ENCODE measurements at regions not wholly inside any gene's neighbourhood (a gene's known extent, or its start where the extent isn't known, plus 50 kb on each side); places are given as distances from the start of the nearest gene placed in this dataset.

GRCh38 chr2:236698016-236698627, 128.5 kb downstream of the ACKR3 start:
- DNase-seq (ENCODE audit: insufficient read length, low spot score): no peak
- no peak for FAIRE-seq

DNA sequence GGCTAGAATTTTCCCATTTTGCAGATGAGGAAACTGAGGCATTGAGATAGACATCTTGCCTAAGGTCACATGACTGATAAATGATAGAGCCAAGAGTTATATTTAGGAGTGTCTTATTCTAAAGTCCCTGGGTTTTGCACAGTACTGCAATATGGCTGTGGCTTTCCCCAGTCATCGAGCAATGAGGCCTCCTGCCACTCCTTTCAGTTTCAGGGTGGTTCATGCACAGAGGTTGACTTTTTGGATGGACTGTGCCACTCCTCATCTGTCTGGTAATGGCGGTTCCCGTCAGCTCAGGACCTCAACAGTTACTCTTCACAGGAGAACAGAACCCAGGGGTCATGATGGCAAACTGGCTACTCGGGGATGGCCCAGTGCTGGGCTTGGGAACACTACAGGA, 131.1 kb downstream of the ACKR3 start:
- DNase-seq (ENCODE audit: insufficient read length, low spot score): no peak
- no peak for FAIRE-seq
- no peak for TF ChIP-seq POLR2A (IDR thresholded peaks at IDR 0.05; ENCODE audit: low read depth, low read length)

More at GRCh38 chr2:236698016-236698627, 128.5 kb downstream of the ACKR3 start:
- no peak for TF ChIP-seq POLR2A (IDR thresholded peaks at IDR 0.05; ENCODE audit: low read depth, low read length)

- DNase-seq (ENCODE audit: insufficient read length, low spot score): no peak
- no peak for TF ChIP-seq POLR2A (IDR thresholded peaks at IDR 0.05; ENCODE audit: low read depth, low read length)
- FAIRE-seq: no peak
Measured at GRCh38 chr2:236702657-236703372, 133.2 kb downstream of the ACKR3 start.

DNA sequence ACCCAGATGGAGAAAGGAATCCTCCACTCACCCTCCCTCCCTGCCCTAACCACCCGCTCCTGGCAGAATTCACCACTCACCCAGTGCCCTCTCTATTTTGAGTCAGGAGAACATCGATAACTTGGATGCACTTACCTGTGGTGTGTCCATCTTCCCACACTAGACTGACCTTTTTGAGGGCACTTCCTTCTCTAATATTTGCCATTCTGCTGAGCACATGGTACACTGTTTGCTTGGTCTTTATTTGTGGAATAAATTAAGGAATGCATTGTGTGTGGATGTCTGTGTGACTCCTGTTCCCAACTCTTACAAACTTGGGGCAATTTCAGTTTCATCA, 133.7 kb downstream of the ACKR3 start:
- no peak for TF ChIP-seq POLR2A (IDR thresholded peaks at IDR 0.05; ENCODE audit: low read depth, low read length)
- FAIRE-seq: no peak

GRCh38 chr2:236703906-236704305, 134.3 kb downstream of the ACKR3 start:
- no peak for DNase-seq (ENCODE audit: insufficient read length, low spot score)
- no peak for FAIRE-seq
- TF ChIP-seq POLR2A (IDR thresholded peaks at IDR 0.05; ENCODE audit: low read depth, low read length): no peak

More for the DNA sequence above, 133.7 kb downstream of the ACKR3 start:
- DNase-seq (ENCODE audit: insufficient read length, low spot score): no peak

DNA sequence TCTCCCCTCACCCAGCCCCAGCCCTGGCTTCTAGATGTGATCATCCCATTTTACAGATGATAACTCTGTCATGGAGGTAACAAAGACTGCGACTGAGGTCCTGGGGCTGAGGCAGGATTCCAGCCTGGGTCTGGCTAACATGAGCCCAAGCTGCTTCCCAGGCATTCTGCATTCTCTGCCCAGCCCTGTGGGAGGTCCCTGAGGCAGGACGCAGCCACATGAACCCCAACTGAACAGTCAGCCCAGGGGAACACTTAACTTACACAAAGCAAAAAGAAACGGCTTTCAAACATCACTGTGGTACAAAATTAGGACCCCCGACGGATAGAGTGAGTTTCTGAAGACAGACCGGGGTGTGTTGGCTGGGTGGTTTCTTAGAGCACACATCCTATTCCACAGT, 135.3 kb downstream of the ACKR3 start:
- FAIRE-seq: no peak
- no peak for TF ChIP-seq POLR2A (IDR thresholded peaks at IDR 0.05; ENCODE audit: low read depth, low read length)

DNA sequence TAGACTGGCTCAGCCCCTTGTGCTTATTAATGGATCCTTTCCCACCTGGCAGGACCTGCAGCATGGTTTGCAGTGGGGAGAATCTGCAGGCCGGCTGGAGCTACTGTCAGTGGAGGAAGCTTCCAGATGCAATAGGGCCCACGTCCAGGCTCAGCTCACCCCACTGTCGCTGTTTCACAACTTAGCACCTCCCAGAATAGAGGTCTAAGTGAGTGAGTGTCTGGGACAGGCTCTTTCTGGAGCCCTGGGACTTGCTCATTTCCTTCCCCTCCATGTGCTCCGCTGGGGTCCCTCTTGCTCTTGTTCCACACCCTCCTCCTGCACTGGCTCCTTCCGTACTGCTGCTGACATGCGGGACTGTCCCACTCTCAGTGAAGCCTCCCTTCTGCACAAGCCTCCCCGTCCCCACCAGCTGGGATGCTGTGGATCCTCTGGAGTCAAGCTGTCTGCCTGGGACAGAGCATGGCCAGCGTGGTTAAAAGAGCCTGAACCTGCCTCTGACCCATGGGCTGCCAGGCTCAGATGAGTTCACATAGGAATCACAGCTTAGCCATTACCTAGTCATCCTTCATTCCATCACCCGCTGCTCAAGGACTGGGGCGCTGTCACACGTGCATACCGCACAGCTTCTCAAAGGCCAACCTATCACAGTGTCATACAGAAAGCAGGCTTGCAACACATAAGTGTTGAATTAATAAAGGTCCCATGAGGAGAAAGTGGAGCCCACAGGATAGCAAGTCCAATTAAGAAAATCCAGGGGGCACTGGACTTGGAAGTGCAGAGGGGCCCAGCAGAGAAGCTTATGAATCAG, 135.9 kb downstream of the ACKR3 start:
- FAIRE-seq (no peak), DNase-seq (ENCODE audit: insufficient read length, low spot score) (no peak)
- TF ChIP-seq POLR2A (IDR thresholded peaks at IDR 0.05; ENCODE audit: low read depth, low read length): no peak

More for the DNA sequence above, 135.3 kb downstream of the ACKR3 start:
- DNase-seq (ENCODE audit: insufficient read length, low spot score): no peak

DNA sequence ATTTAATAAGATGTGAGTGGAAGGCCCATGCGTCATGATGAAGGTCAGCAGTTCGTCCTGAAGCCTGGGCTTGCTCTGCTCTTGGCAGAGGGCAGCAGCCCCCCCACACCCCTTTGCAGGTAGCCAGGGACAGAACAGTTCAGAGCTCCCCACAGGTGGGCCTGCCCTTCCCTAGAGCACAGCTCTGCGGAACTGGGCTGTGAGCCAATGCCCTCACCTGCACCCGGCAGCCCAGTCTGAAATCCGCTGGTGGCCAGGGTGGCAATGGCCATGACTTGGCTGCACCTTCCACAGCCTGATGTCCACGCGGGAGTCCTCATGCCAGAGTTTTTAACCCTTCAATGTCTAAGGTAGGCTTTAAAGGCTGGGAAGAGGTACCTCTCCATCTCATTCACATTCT, 136.7 kb downstream of the ACKR3 start:
- DNase-seq (ENCODE audit: insufficient read length, low spot score): no peak
- TF ChIP-seq POLR2A (IDR thresholded peaks at IDR 0.05; ENCODE audit: low read depth, low read length): no peak
- FAIRE-seq: no peak

DNA sequence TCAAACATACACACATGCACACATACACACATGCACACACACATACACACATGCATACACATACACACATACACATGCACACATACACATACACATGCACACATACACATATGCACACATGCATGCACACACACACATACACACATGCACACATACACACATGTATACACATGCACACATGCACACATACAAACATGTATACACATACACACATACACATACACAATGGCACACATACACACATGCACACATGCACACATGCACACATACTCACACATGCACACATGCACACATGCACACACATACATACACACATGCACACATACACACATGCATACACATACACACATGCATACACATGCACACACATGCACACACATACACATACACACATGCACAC, 137.2 kb downstream of the ACKR3 start:
- no peak for TF ChIP-seq POLR2A (IDR thresholded peaks at IDR 0.05; ENCODE audit: low read depth, low read length)
- DNase-seq (ENCODE audit: insufficient read length, low spot score) (no peak), FAIRE-seq (no peak)

DNA sequence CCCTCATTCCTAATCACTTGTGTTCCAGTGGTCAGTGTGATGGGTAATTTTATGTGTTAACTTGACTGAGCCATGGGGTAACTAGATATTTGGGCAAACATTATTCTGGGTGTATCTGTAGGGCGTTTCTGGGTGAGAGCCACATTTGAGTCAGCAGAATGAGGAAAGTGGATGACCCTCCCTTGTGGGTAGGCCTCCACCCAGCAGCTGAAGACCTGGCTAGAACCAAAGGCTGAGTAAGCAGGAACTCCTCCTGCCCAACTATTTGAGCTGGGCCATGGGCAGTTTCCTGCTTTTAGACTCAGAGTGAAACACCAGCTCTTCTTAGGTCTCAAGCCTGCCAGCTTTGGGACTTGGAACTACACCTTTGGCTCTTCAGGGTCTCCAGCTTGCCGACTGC, 141.8 kb downstream of the ACKR3 start:
- no peak for TF ChIP-seq POLR2A (IDR thresholded peaks at IDR 0.05; ENCODE audit: low read depth, low read length)
- FAIRE-seq (no peak), DNase-seq (ENCODE audit: insufficient read length, low spot score) (peak; percentile 65)

DNA sequence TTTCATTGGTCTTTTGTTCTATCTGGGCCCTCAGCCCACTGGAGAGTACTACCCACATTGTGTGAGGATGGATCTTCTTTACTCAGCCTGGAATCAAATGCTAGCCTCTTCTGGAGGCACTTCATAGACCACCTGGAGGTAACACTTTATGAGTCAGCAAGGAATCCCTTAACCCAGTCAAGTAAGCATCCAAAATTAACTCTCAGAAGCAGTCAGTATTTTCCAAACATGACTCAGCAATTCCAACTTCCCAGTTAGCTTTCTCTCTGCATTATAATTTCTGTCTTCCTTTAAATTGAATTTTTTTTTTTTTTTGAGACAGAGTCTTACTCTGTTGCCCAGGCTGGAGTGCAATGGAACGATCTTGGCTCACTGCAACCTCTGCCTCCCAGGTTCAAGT, 142.7 kb downstream of the ACKR3 start:
- DNase-seq (ENCODE audit: insufficient read length, low spot score) (no peak), FAIRE-seq (no peak)
- TF ChIP-seq POLR2A (IDR thresholded peaks at IDR 0.05; ENCODE audit: low read depth, low read length): no peak

DNA sequence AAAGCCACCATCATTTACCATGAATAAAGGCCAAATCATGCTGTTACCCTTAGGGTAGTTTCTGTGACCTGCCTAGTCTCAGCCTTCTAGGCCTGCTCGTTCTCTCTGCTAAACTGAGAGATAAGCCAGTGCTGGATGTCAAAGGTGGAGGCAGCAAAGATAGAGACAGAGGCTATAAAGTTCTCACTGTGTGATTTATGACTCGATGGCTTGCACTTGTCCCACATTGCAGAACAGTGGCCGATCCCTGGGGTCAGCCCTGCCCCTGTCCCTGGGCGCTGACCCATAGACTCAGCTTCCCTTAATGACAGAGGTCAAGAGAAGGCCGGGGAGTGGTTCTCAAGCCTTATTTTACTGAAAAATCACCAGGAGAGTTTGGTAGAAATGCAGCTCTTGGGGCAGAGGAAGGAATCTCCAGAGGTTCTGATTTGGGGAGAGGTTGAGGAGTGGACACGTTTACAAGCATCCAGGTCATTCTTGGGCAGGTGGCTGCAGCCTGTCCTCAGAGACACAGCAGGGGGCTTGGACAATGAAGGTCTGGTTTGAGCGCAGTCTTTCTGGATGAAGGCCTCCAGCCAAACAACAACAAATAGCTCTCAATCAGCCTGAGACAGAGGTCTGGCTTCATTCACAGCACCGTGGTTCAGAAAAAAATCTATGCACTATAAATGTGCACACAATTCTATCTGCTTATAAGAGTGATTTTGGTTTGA, 143.5 kb downstream of the ACKR3 start:
- no peak for FAIRE-seq
- TF ChIP-seq POLR2A (IDR thresholded peaks at IDR 0.05; ENCODE audit: low read depth, low read length): no peak

DNA sequence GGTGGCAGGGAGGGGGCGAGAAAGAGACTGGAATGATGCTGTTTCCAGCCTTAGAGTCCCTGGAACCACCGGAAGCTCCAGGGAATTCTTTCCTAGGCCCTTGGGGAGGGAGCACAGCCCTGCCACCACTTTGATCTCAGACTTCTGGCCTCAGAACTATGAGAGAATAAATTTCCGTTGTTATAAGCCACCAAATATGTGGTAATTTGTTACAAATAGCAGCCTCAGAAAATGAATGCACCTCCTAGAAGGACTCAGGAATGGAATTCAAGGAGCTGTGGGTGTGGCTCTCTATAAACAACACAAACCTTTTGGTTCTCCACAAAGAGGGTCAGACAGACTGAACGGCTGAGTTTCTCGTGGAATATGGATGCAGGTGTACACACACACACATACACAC, 144.5 kb downstream of the ACKR3 start:
- TF ChIP-seq POLR2A (IDR thresholded peaks at IDR 0.05; ENCODE audit: low read depth, low read length): no peak
- FAIRE-seq (no peak), DNase-seq (ENCODE audit: insufficient read length, low spot score) (no peak)

More for the DNA sequence above, 143.5 kb downstream of the ACKR3 start:
- DNase-seq (ENCODE audit: insufficient read length, low spot score): no peak

- DNase-seq (ENCODE audit: insufficient read length, low spot score): no peak
- no peak for FAIRE-seq
- no peak for TF ChIP-seq POLR2A (IDR thresholded peaks at IDR 0.05; ENCODE audit: low read depth, low read length)
Measured at GRCh38 chr2:236715077-236715476, 145.5 kb downstream of the ACKR3 start.
